ENCODE measurements at regions not wholly inside any gene's neighbourhood (a gene's known extent, or its start where the extent isn't known, plus 50 kb on each side); places are given as distances from the start of the nearest gene placed in this dataset.

DNA sequence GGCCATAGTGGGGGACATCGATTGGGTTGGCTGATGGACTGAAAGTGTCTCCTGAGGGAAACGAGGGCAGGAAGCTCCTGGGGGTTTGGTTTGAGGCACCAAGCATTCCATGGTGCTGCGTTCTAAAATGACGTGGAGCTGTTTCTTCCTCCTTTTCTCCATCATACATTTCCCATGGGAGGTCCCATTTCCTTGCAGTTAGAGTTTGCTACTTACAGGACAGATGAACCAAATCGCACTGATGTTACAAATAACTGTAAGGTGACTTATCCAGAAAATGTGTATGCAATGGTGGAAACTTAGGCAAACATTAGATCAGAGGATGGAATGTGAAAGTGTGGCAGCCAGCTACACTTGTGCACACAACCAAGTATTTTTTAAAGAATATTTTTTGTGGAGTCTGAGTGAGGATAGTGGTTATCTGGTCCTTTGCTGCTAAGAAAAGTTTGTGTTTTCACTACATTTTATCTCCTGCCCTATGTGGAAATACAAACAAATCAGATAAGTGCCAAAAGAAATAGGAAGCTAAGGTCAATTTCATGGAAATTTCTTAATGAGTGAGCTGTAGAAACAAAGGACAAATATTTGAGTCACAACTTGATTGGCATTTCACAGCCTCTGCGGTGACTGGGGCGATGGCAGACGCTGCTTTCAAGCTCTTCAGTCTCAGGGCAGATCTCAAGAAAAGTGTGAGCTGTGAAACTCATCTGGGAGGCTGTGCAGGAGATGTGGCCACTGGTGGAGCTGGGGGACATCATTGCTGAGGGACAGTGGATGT is 256.2 kb downstream of the TSN start:
- TF ChIP-seq, protein P1, sequence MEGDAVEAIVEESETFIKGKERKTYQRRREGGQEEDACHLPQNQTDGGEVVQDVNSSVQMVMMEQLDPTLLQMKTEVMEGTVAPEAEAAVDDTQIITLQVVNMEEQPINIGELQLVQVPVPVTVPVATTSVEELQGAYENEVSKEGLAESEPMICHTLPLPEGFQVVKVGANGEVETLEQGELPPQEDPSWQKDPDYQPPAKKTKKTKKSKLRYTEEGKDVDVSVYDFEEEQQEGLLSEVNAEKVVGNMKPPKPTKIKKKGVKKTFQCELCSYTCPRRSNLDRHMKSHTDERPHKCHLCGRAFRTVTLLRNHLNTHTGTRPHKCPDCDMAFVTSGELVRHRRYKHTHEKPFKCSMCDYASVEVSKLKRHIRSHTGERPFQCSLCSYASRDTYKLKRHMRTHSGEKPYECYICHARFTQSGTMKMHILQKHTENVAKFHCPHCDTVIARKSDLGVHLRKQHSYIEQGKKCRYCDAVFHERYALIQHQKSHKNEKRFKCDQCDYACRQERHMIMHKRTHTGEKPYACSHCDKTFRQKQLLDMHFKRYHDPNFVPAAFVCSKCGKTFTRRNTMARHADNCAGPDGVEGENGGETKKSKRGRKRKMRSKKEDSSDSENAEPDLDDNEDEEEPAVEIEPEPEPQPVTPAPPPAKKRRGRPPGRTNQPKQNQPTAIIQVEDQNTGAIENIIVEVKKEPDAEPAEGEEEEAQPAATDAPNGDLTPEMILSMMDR (IDR thresholded peaks at IDR 0.05) = no peak
- ATAC-seq (ENCODE audit: low FRiP score) = no peak
- no peak for DNase-seq (ENCODE audit: low spot score)

DNA sequence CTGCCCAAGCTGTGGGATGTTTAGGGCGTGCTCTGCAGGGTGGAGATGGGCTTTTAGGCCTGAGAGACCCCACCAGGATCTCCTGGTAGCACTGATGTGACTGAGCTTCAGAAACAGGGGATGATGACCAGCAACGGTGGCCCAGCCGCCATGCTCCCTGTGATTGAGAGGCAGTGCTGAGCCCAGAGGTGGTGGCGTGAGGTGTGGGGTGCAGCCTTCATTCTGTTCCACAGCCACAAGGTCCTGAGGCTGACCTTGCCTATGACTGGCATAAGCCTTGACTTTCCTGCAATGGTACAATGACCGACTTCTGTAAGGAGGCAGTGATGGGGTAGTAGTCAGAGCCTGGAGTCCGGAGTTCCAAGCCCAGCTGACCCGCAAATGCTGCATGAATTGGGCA is 263.3 kb downstream of the TSN start:
- TF ChIP-seq, protein P1 (IDR thresholded peaks at IDR 0.05) = no peak
- ATAC-seq (ENCODE audit: low FRiP score) (no peak), DNase-seq (ENCODE audit: low spot score) (no peak)

DNA sequence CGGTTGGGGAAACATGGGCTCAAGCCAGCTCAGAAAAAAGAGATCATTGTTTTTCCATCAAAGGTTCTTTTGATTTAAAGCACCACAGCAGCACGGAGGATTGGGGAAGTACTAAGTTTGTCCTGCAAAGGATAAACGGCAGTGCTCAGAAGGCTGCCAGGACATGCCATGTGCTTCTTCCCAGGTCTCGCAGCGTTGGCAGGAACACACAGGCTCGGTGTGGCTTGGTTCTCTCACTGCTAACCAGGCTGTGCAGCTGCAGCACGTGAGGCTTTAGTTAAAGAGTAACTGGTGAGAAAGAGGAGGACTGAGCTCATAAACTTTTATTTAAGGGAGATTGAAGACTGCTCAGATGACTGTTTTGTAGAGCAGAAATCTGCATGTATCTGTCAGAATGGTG is 264.3 kb downstream of the TSN start:
- TF ChIP-seq, protein P1 (IDR thresholded peaks at IDR 0.05) = no peak
- no peak for ATAC-seq (ENCODE audit: low FRiP score)
- no peak for DNase-seq (ENCODE audit: low spot score)

DNA sequence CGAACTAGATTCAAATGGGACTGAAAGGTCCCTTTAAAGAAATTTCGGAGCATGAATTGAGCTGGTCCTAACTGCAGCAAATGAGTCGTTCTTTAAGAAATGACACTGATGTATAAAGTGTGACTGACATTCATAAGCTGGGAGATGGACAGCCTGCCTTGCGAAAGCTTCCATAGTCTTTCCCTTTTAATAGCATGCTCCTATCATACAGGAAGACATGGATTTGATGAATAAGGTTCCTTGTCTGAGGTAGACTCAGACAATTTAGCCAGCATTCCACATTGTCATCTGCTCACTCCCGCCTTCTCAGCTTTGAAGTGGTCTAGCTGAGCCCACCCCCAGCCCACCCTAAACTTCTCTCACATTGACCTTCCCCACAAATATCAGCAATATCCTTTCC is 264.9 kb downstream of the TSN start:
- TF ChIP-seq, protein P1 (IDR thresholded peaks at IDR 0.05) = no peak
- no peak for ATAC-seq (ENCODE audit: low FRiP score)
- DNase-seq (ENCODE audit: low spot score) = no peak

DNA sequence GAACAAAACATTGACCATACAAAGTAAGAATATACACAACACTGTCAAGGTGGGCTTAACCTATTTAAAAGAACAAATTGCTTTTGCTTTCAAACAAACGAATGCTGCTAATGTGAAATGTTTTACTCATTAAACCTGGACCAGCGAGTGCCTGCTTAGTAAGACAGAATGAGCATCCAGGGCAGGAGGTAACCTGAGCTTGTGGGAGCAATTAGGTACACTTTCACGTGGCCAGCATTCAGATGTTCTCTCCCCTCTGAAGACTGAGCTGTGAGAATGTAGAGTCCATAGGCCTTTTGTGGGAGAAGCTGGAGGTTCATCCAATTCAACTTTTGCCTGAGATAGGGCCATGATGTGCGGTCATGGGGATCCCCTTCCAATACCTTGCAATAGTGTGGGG is 266.5 kb downstream of the TSN start:
- no peak for DNase-seq (ENCODE audit: low spot score)
- no peak for ATAC-seq (ENCODE audit: low FRiP score)
- TF ChIP-seq, protein P1 (IDR thresholded peaks at IDR 0.05) = no peak

DNA sequence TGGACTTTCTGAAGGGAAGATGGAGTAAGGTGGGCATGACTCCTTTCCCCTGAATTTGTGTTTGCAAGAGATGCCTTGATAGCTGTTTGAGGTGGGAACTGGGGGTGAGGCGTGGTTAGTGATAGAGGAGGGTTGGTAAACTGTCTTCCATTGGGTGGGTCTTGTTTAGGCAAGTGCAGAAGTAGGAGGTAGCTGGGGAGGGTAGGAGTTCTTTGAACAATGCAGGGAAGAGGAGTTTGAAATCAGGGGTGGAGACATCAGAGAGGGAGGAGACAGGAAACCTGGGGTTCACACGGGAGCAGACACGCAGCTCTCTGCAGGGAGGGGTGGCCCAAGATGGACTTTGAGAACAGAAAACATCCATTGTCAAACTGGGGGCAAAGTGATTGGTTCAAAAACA is 267.1 kb downstream of the TSN start:
- ATAC-seq (ENCODE audit: low FRiP score) = no peak
- TF ChIP-seq, protein P1 (IDR thresholded peaks at IDR 0.05) = no peak
- DNase-seq (ENCODE audit: low spot score) = no peak

Data from omental fat pad (tissue), 3 donors.